ENCODE measurements at regions not wholly inside any gene's neighbourhood (a gene's known extent, or its start where the extent isn't known, plus 50 kb on each side); places are given as distances from the start of the nearest gene placed in this dataset.

DNA sequence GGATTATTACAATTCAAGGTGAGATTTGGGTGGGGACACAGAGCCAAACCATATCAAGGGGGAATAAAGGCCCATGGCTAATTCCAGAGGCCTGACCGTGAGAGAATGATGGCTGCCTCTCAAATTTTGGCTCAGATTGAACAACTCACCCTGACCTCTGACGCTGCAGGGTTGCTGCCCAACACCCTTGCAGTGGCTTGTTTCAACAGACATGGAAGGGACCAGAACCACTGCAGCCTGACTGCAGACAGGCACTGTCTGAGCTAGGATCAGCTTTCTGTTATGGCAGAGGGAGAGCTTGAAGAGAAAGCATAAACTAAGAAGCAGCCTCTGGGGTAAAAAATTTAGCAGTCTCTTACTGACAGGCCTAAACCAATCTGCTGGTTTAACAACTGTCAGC lies 90.2 kb upstream of the GADD45A start:
- peaks cover 6% of the 10 kb centered on the region for H3K4me1 ChIP-seq (ENCODE audit: control insufficient read depth, insufficient read depth, low read length)
- no peak overlapping the region for H3K9ac ChIP-seq (ENCODE audit: low read depth, low read length)
- H3K36me3 ChIP-seq (ENCODE audit: insufficient read depth, low read length): no peaks in the 10 kb centered on the region
- H3K4me2 ChIP-seq (ENCODE audit: low read length): no peak overlapping the region
- no peaks in the 10 kb centered on the region for H3K27me3 ChIP-seq (ENCODE audit: control insufficient read depth, insufficient read depth, low read length)
- no peaks in the 10 kb centered on the region for H3K9me3 ChIP-seq (replicated peaks; ENCODE audit: low read length)
- H3K4me3 ChIP-seq (ENCODE audit: low read length): no peak overlapping the region

DNA sequence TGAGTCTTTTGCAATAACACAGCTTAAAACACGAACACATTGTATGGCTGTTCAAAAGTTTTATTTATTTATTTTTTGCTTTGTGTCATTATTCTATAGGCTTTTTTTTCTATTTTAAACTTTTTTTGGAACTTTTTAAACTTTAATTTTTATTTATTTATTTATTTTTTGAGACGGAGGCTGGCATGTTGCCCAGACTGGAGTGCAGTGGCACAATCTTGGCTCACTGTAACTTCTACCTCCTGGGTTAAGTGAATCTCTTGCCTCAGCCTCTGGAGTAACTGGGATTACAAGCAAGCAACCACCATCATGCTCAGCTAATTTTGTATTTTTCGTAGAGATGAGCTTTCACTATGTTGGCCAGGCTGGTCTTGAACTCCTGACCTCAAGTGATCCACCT lies 88.3 kb upstream of the GADD45A start:
- Histone ChIP-seq H3K9me3 (replicated peaks; ENCODE audit: low read length) (no peaks in the 10 kb centered on the region), H3K4me3 (ENCODE audit: low read length) (no peak overlapping the region), H3K4me1 (ENCODE audit: control insufficient read depth, insufficient read depth, low read length) (no peaks in the 10 kb centered on the region), H3K36me3 (ENCODE audit: insufficient read depth, low read length) (no peaks in the 10 kb centered on the region), H3K27me3 (ENCODE audit: control insufficient read depth, insufficient read depth, low read length) (no peaks in the 10 kb centered on the region), H3K4me2 (ENCODE audit: low read length) (no peak overlapping the region), H3K9ac (ENCODE audit: low read depth, low read length) (no peak overlapping the region)

DNA sequence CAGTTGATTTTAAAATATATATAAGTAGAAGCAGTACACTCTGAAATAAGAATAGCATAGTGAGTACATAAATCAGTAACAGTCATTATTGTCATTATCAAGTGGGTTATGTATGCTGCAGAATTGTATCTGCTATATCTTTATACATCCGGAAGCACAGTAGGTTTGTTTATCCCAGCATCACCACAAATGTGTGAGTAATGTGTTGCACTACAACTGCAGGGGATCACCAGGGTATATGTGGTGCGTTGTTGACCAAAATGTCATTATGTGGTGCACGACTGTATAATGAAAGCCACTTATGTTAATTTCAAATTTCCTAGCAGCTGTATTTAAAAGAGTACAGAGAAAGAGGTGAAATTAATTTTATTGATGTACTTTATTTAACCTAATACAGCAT lies 87.7 kb upstream of the GADD45A start:
- no peak overlapping the region for H3K4me2 ChIP-seq (ENCODE audit: low read length)

DNA sequence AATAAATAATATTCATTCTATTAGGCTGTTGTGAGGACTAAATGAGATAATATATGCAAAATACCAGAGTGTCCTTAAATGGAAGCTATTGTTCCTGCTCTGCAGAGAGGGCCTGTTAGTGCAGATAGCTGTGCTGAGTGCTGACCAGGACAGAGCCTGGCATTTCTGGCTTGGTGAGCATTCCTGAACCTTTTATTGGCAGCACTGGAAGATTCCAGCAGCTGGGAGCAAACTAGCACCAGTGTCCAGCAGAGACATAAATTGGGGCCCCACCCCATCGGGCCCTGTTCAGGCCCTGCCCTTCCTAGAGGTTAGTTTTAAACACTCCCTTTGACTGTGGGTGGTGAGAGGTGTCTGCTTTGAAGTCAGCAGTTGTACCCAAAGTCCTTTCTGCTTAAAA lies 85.9 kb upstream of the GADD45A start:
- Histone ChIP-seq H3K9ac (ENCODE audit: low read depth, low read length) (no peak overlapping the region), H3K36me3 (ENCODE audit: insufficient read depth, low read length) (no peaks in the 10 kb centered on the region), H3K9me3 (replicated peaks; ENCODE audit: low read length) (no peaks in the 10 kb centered on the region), H3K4me1 (ENCODE audit: control insufficient read depth, insufficient read depth, low read length) (no peaks in the 10 kb centered on the region), H3K4me3 (ENCODE audit: low read length) (no peak overlapping the region), H3K27me3 (ENCODE audit: control insufficient read depth, insufficient read depth, low read length) (no peaks in the 10 kb centered on the region), H3K4me2 (ENCODE audit: low read length) (no peak overlapping the region)

More for the DNA sequence above, 87.7 kb upstream of the GADD45A start:
- Histone ChIP-seq H3K4me3 (ENCODE audit: low read length) (no peak overlapping the region), H3K27me3 (ENCODE audit: control insufficient read depth, insufficient read depth, low read length) (no peaks in the 10 kb centered on the region), H3K9ac (ENCODE audit: low read depth, low read length) (no peak overlapping the region), H3K4me1 (ENCODE audit: control insufficient read depth, insufficient read depth, low read length) (no peaks in the 10 kb centered on the region), H3K9me3 (replicated peaks; ENCODE audit: low read length) (no peaks in the 10 kb centered on the region), H3K36me3 (ENCODE audit: insufficient read depth, low read length) (no peaks in the 10 kb centered on the region)

DNA sequence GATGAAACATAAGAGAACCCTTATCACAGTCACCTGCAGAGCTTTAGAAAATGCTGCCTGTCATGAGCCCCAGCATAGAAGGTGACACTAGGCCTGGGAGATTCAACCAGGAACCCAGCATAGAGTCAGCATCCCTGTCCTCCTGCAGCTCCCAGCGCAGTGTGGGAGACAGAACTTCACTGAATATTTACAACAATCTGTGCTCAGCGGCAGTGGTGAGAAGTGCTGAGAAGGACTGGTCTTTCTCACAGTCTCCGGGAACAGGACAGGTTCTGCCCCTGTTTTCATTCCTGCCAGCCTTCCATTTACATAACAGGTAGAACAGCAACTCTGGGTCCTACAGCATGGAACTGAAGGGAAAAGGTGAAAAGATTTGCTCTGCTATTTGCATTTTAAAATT lies 83.5 kb upstream of the GADD45A start:
- Histone ChIP-seq H3K36me3 (ENCODE audit: insufficient read depth, low read length) (no peaks in the 10 kb centered on the region), H3K4me2 (ENCODE audit: low read length) (no peak overlapping the region), H3K27me3 (ENCODE audit: control insufficient read depth, insufficient read depth, low read length) (peaks cover 3% of the 10 kb centered on the region), H3K9ac (ENCODE audit: low read depth, low read length) (no peak overlapping the region), H3K9me3 (replicated peaks; ENCODE audit: low read length) (no peaks in the 10 kb centered on the region), H3K4me3 (ENCODE audit: low read length) (no peak overlapping the region), H3K4me1 (ENCODE audit: control insufficient read depth, insufficient read depth, low read length) (no peaks in the 10 kb centered on the region)

DNA sequence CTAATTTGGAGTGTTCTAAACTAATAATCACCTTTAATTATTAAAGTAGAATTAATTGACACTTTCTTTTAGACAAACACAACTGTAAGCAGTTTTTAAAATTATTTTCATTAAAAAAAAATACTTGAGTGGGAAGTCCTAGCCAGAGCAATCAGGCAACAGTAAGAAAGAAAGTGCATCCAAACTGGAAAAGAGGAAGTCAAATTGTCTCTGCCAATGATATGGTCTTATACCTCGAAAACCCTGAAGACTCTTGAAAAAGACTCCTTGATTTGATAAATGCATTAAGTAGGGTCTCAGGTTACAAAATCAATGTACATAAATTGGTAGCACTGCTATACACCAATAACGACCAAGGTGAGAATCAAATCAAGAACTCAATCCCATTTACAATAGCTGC lies 83.0 kb upstream of the GADD45A start:
- Histone ChIP-seq H3K4me2 (ENCODE audit: low read length) (no peak overlapping the region), H3K36me3 (ENCODE audit: insufficient read depth, low read length) (no peaks in the 10 kb centered on the region), H3K9ac (ENCODE audit: low read depth, low read length) (no peak overlapping the region), H3K27me3 (ENCODE audit: control insufficient read depth, insufficient read depth, low read length) (peaks cover 3% of the 10 kb centered on the region), H3K4me1 (ENCODE audit: control insufficient read depth, insufficient read depth, low read length) (no peaks in the 10 kb centered on the region), H3K4me3 (ENCODE audit: low read length) (no peak overlapping the region), H3K9me3 (replicated peaks; ENCODE audit: low read length) (no peaks in the 10 kb centered on the region)

DNA sequence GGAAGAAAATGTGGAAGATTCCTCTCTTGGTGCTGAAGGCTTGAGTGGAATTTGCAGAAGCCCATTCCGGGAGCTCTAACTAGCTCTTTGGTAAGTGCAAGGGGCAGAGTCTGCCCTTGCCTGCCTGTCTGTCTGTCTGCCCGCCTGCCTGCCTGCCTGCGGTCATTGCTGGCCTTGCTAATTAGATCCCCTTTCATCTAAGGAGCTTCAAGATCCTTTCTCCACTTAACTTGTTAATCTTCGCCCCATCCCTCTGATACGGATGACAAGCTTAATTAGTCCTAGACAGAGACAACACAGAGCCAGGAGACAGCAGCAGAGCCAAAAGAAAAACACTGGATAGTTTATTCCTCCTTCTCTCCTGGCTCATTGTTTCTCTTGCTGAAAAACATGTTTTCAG lies 80.2 kb upstream of the GADD45A start:
- Histone ChIP-seq H3K4me3 (ENCODE audit: low read length) (no peak overlapping the region), H3K27me3 (ENCODE audit: control insufficient read depth, insufficient read depth, low read length) (peaks cover 3% of the 10 kb centered on the region), H3K4me2 (ENCODE audit: low read length) (no peak overlapping the region), H3K4me1 (ENCODE audit: control insufficient read depth, insufficient read depth, low read length) (no peaks in the 10 kb centered on the region), H3K9me3 (replicated peaks; ENCODE audit: low read length) (no peaks in the 10 kb centered on the region), H3K9ac (ENCODE audit: low read depth, low read length) (no peak overlapping the region), H3K36me3 (ENCODE audit: insufficient read depth, low read length) (no peaks in the 10 kb centered on the region)

DNA sequence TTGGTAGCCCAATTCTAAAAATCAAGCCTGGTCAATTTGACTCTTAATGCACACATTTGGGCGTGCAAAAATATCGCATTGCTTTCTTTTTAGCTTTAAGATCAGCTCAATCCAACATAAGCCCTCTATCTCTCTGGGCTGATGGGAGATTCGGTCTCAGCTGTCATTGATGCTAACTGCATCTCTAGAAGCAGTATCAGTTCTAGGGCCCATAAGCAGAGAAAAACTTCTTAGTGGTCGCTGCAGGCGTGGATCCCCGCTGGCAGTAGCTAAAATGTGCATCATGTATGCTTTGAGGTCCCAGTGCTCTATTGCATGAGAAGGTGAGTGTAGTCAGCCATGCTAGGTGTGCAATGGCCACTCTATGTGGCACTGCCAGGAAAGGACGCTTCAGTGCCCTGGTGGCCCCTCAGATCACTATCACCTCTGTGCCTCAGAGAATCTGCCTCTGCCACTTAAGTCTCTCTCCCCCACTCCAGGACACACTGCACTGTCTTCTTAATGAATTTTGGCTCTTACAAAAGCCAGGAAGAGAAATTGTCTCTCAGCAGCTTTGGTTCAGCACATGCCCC lies 79.7 kb upstream of the GADD45A start:
- H3K4me2 ChIP-seq (ENCODE audit: low read length): no peak overlapping the region
- H3K4me3 ChIP-seq (ENCODE audit: low read length): no peak overlapping the region
- no peaks in the 10 kb centered on the region for H3K9me3 ChIP-seq (replicated peaks; ENCODE audit: low read length)
- no peaks in the 10 kb centered on the region for H3K4me1 ChIP-seq (ENCODE audit: control insufficient read depth, insufficient read depth, low read length)
- no peak overlapping the region for H3K9ac ChIP-seq (ENCODE audit: low read depth, low read length)
- peaks cover 3% of the 10 kb centered on the region for H3K27me3 ChIP-seq (ENCODE audit: control insufficient read depth, insufficient read depth, low read length)
- no peaks in the 10 kb centered on the region for H3K36me3 ChIP-seq (ENCODE audit: insufficient read depth, low read length)

DNA sequence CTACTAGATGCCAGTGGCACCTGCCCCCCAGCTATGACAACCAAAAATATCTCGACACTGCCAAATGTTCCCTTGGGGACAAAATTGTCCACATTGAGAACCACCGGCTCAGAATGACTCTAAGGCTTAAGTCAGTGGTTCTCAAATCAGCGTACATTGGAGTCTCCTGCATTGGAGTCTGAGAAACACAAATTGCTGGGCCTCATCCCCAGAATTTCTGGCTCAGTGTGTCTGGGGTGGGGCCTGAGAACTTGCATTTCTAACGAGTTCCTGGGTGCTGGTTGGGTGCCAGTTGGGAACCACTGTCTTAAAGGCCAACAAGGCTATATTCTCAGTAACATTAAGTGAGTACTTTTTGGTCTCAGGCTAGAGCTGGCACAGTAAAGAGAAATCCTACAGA lies 77.7 kb upstream of the GADD45A start:
- Histone ChIP-seq H3K36me3 (ENCODE audit: insufficient read depth, low read length) (no peaks in the 10 kb centered on the region), H3K27me3 (ENCODE audit: control insufficient read depth, insufficient read depth, low read length) (peaks cover 3% of the 10 kb centered on the region), H3K4me2 (ENCODE audit: low read length) (no peak overlapping the region), H3K4me1 (ENCODE audit: control insufficient read depth, insufficient read depth, low read length) (no peaks in the 10 kb centered on the region), H3K4me3 (ENCODE audit: low read length) (no peak overlapping the region), H3K9ac (ENCODE audit: low read depth, low read length) (no peak overlapping the region), H3K9me3 (replicated peaks; ENCODE audit: low read length) (no peaks in the 10 kb centered on the region)

DNA sequence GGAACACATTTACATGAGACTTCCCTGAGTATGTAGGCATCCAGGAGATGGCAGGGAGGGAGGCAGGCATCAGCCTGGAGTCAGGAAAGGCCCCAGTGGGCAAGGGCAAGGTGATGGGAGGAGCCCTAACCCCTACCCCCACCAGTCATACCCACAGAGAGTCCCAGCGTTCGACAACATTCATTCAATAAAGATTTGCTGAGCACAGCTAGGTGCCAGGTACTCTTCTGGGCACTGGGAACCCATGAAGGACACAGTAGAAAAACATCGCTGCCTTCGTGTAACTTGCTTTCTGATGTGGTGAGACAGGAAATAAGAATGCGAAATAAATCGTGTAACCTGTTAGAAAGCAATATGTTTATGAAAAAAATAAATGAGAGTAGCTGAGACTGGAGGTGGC lies 77.3 kb upstream of the GADD45A start:
- no peak overlapping the region for H3K9ac ChIP-seq (ENCODE audit: low read depth, low read length)

DNA sequence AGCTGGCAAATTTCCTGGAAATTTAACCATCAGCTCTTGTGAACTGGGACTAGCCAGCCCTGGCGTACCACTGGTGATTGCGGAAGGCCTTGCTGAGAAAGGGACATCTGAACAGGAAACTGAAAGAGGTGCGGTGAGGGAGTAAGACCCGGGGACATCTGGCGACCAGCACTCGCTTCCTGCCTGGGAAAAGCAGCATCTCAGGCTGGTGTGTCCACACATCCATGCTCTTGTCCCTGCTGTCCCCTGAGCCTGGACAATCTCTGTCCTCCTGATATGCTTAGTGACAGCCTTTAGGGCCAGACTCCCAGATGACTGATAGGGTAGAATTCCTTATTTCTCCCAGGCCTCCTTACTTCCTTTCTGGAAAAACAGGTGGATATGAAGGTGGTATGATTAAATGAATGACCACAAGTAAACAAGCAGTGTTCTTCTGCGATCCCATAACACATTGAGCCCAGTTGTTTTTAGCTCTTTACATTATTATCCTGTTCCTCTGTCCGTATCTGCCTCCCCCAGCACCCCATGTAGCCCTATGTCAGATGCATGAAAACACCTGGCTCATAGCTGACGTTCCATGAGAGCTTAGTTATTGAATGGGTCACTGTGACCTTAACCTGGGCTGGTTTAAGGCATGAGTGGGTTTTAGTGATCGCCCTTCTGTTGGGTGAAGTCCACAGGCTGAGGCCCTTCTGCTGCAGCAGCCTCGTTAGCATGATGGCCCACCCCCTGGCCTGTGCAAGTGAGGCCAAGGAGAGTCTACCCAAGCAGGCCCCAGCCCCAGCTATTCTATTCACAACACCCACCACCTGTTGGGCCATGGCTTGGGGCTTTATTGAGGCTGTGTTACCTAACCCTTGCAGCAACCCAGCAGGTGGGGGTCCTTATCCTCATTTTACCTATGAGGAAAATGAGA lies 76.1 kb upstream of the GADD45A start:
- Histone ChIP-seq H3K36me3 (ENCODE audit: insufficient read depth, low read length) (no peaks in the 10 kb centered on the region), H3K9me3 (replicated peaks; ENCODE audit: low read length) (no peaks in the 10 kb centered on the region), H3K4me1 (ENCODE audit: control insufficient read depth, insufficient read depth, low read length) (peaks cover 6% of the 10 kb centered on the region), H3K9ac (ENCODE audit: low read depth, low read length) (no peak overlapping the region), H3K4me3 (ENCODE audit: low read length) (no peak overlapping the region), H3K27me3 (ENCODE audit: control insufficient read depth, insufficient read depth, low read length) (peaks cover 3% of the 10 kb centered on the region), H3K4me2 (ENCODE audit: low read length) (no peak overlapping the region)

More for the DNA sequence above, 77.3 kb upstream of the GADD45A start:
- Histone ChIP-seq H3K9me3 (replicated peaks; ENCODE audit: low read length) (no peaks in the 10 kb centered on the region), H3K4me1 (ENCODE audit: control insufficient read depth, insufficient read depth, low read length) (peaks cover 3% of the 10 kb centered on the region), H3K4me3 (ENCODE audit: low read length) (no peak overlapping the region), H3K4me2 (ENCODE audit: low read length) (no peak overlapping the region), H3K36me3 (ENCODE audit: insufficient read depth, low read length) (no peaks in the 10 kb centered on the region), H3K27me3 (ENCODE audit: control insufficient read depth, insufficient read depth, low read length) (peaks cover 3% of the 10 kb centered on the region)

All from skeletal muscle satellite cell (primary cell).